B cell (primary cell): ENCODE measurements at regions not wholly inside any gene's neighbourhood (a gene's known extent, or its start where the extent isn't known, plus 50 kb on each side); places are given as distances from the start of the nearest gene placed in this dataset.

Experiments
- ATAC-seq: fragments of 200-7000 bp; cut with Tn5 transposase; one replicate; pipeline ENCODE4 v1.10.0; 2021; ENCODE audit warnings: low read depth, mild to moderate bottlenecking, moderate number of reproducible peaks, moderate library complexity
- CTCF ChIA-PET: fragments of 350-600 bp; sonication (Branson Sonifier 250); formaldehyde crosslinking; loops from one replicate; lab custom pipeline; 2021; ENCODE audit warnings: antibody characterized with exemption, inconsistent platforms; lab: Charles Lee
- POLR2A ChIA-PET: fragments of 350-600 bp; sonication (Branson Sonifier 250); formaldehyde crosslinking; loops from one replicate; lab custom pipeline; 2021; ENCODE audit warnings: antibody characterized with exemption; lab: Charles Lee
- DNase-seq: peaks from one replicate; pipeline ENCODE4 v3.0.0; 2013
- H2AFZ ChIP-seq: 2 replicates; pipeline ENCODE4 v1.6.1; 2012; ENCODE audit warnings: mild to moderate bottlenecking, low read depth, low read length; ENCODE audit not compliant: insufficient read depth, poor library complexity, severe bottlenecking
- H3K27ac ChIP-seq, 2 donors: 1 replicate in 1 of 2; 2 replicates in 1 of 2; pipeline ENCODE4 v1.5.1; 2012 to 2013; ENCODE audit warnings: low read length in 2 of 2, mild to moderate bottlenecking in 2 of 2, moderate library complexity in 1 of 2
- H3K27me3 ChIP-seq, 4 experiments: fragments of 200-600 bp in 1 of 4; sonication (generic) in 1 of 4; replicated peaks in 1 of 4; 1 replicate in 2 of 4; 2 replicates in 2 of 4; pipeline versions ENCODE4 v1.6.1 to v1.7.0; 2013 to 2016; ENCODE audit warnings: low read length in 3 of 4, mild to moderate bottlenecking in 2 of 4, mixed read lengths in 1 of 4, moderate library complexity in 1 of 4; ENCODE audit not compliant: insufficient read depth in 4 of 4, control insufficient read depth in 3 of 4; ENCODE audit errors: control extremely low read depth in 1 of 4
- H3K36me3 ChIP-seq, 2 experiments: replicated peaks in 1 of 2; 1 replicate in 1 of 2; 2 replicates in 1 of 2; pipeline versions ENCODE4 v1.6.1 to v1.7.1; 2013; ENCODE audit warnings: low read length in 1 of 2; ENCODE audit not compliant: insufficient read depth in 2 of 2, control insufficient read depth in 1 of 2; ENCODE audit errors: control extremely low read depth in 1 of 2, extremely low read depth in 1 of 2
- H3K4me1 ChIP-seq, 2 donors: fragments of 200-600 bp in 1 of 2; sonication (generic) in 1 of 2; 1 replicate in 1 of 2; 2 replicates in 1 of 2; pipeline versions ENCODE4 v1.5.1 to v1.6.1; 2013 to 2017; ENCODE audit warnings: low read length in 2 of 2; ENCODE audit not compliant: control insufficient read depth in 2 of 2, insufficient read depth in 2 of 2
- H3K4me2 ChIP-seq: replicated peaks from 2 replicates; pipeline ENCODE3; 2012; ENCODE audit warnings: mild to moderate bottlenecking, low read depth, low read length; ENCODE audit not compliant: poor library complexity, severe bottlenecking
- H3K4me3 ChIP-seq, 5 experiments: fragments of 200-600 bp in 1 of 5; sonication (generic) in 1 of 5; 1 replicate in 3 of 5; 2 replicates in 2 of 5; pipeline versions ENCODE4 v1.5.1 to v1.7.0; 2011 to 2016; ENCODE audit warnings: low read length in 4 of 5, mild to moderate bottlenecking in 4 of 5, low read depth in 2 of 5, control low read depth in 1 of 5, moderate library complexity in 1 of 5; ENCODE audit not compliant: insufficient read depth in 1 of 5; ENCODE audit errors: control extremely low read depth in 1 of 5, extremely low read depth in 1 of 5
- H3K79me2 ChIP-seq: fragments of 200-600 bp; sonication (generic); one replicate; pipeline ENCODE4 v1.6.0; 2016; ENCODE audit warnings: low read length; ENCODE audit not compliant: control insufficient read depth, insufficient read depth
- H3K9ac ChIP-seq: fragments of 200-600 bp; sonication (generic); 2 replicates; pipeline ENCODE4 v1.6.1; 2017; ENCODE audit warnings: mild to moderate bottlenecking, low read length, moderate library complexity
- H3K9me3 ChIP-seq, 3 donors: one replicate each; pipeline versions ENCODE4 v1.6.1 to v1.7.1; 2013; ENCODE audit warnings: low read length in 2 of 3; ENCODE audit not compliant: control insufficient read depth in 2 of 3, insufficient read depth in 1 of 3; ENCODE audit errors: control extremely low read depth in 1 of 3
- H4K20me1 ChIP-seq: 2 replicates; pipeline ENCODE4 v1.6.0; 2012; ENCODE audit warnings: mild to moderate bottlenecking, low read length; ENCODE audit not compliant: insufficient read depth, control insufficient read depth, poor library complexity, severe bottlenecking
- H3K27ac Mint-ChIP-seq: one replicate; pipeline ENCODE4 v1.8.0; 2021; ENCODE audit warnings: mixed read lengths
- H3K27me3 Mint-ChIP-seq: one replicate; pipeline ENCODE4 v1.8.0; 2021; ENCODE audit warnings: mixed read lengths
- H3K4me1 Mint-ChIP-seq: one replicate; pipeline ENCODE4 v1.8.0; 2021; ENCODE audit warnings: mixed read lengths
- H3K4me3 Mint-ChIP-seq: one replicate; pipeline ENCODE4 v1.8.0; 2021; ENCODE audit warnings: mixed read lengths
- H3K9me3 Mint-ChIP-seq: one replicate; pipeline ENCODE4 v1.8.0; 2022; ENCODE audit warnings: mixed read lengths; ENCODE audit not compliant: insufficient read depth
- CTCF ChIP-seq: fragments of 200-600 bp; IDR thresholded peaks from one replicate; pipeline ENCODE4 v1.8.0; 2022; ENCODE audit warnings: antibody characterized with exemption, mild to moderate bottlenecking
- EZH2 ChIP-seq: IDR thresholded peaks from 2 replicates; pipeline ENCODE4 v1.6.1; 2012; ENCODE audit warnings: borderline replicate concordance, low read depth, mild to moderate bottlenecking, moderate library complexity, low read length; ENCODE audit not compliant: insufficient read depth, poor library complexity, severe bottlenecking
- WGBS: methylation state at CpG from one replicate; pipeline ENCODE4 v1.1.5; 2013; ENCODE audit warnings: missing lambda C conversion rate; ENCODE audit not compliant: insufficient coverage; 5-methylcytosine and 5-hydroxymethylcytosine counted together
- intact Hi-C: fragments of 100-400 bp; cut with micrococcal nuclease; formaldehyde crosslinking; loops from one replicate; pipeline ENCODE4 v1.10.0; 2022

GRCh38 chr6:111990214-111990613 is 63.7 kb upstream of the CCN6 start:
- DNase-seq = no peak
- Histone ChIP-seq H3K79me2 (no peaks in the 10 kb centered on the region), H3K9ac (no peak overlapping the region), H3K4me1 (peaks cover 6 to 9% of the 10 kb centered on the region in 2 donors), H3K4me2 (no peak overlapping the region), H3K9me3 (no peaks in the 10 kb centered on the region), H3K27ac (no peak overlapping the region), H4K20me1 (no peaks in the 10 kb centered on the region), H3K4me3 (no peak overlapping the region), H2AFZ (no peak overlapping the region), H3K27me3 (peaks cover 0 to 36% (median 17%) of the 10 kb centered on the region in 4 experiments), H3K36me3 (no peaks in the 10 kb centered on the region)
- no peak overlapping the region for H3K4me3 Mint-ChIP-seq
- intact Hi-C loops = no loop called here
- H3K9me3 Mint-ChIP-seq = no peaks in the 10 kb centered on the region
- ChIA-PET POLR2A (no interaction called here), CTCF (interaction anchor here (1.5 kb wide), 1 partner anchor 280 kb away, joined by 9 read pairs; no protein-coding TSS in a partner anchor)
- ATAC-seq = no peak
- 100% methylated on average over 1 of the region's 2 CpGs for WGBS
- H3K27me3 Mint-ChIP-seq = peaks cover 36% of the 10 kb centered on the region
- no peak overlapping the region for H3K27ac Mint-ChIP-seq
- peaks cover 14% of the 10 kb centered on the region for H3K4me1 Mint-ChIP-seq
- no peak for TF ChIP-seq EZH2
- no peak for TF ChIP-seq CTCF

- ChIA-PET CTCF (interaction anchor here (3.5 kb wide), 1 partner anchor 283 kb away, joined by 25 read pairs; no protein-coding TSS in a partner anchor), POLR2A (no interaction called here)
- Histone ChIP-seq H3K27me3 (peaks cover 0 to 30% (median 11%) of the 10 kb centered on the region in 4 experiments), H2AFZ (no peak overlapping the region), H3K9ac (no peak overlapping the region), H3K4me3 (no peak overlapping the region), H4K20me1 (no peaks in the 10 kb centered on the region), H3K79me2 (no peaks in the 10 kb centered on the region), H3K36me3 (no peaks in the 10 kb centered on the region), H3K4me1 (peaks cover 10 to 15% of the 10 kb centered on the region in 2 donors), H3K9me3 (no peaks in the 10 kb centered on the region), H3K4me2 (no peak overlapping the region), H3K27ac (no peak overlapping the region)
- DNase-seq = no peak
- Mint-ChIP-seq H3K27ac (no peak overlapping the region), H3K4me3 (no peak overlapping the region), H3K9me3 (no peaks in the 10 kb centered on the region), H3K27me3 (peaks cover 30% of the 10 kb centered on the region), H3K4me1 (peaks cover 20% of the 10 kb centered on the region)
- no peak for ATAC-seq
- WGBS = 29% methylated on average over 3 of the region's 4 CpGs
- intact Hi-C loops = no loop called here
- TF ChIP-seq EZH2 (no peak), CTCF (no peak)
Observed at GRCh38 chr6:111992851-111993250, 61.1 kb upstream of the CCN6 start.
